Keratinocyte (primary cell): ENCODE measurements at regions not wholly inside any gene's neighbourhood (a gene's known extent, or its start where the extent isn't known, plus 50 kb on each side); places are given as distances from the start of the nearest gene placed in this dataset.
"Not testable (repeated sequence)": the region's sequence is repeated elsewhere in the genome, so short reads cannot be mapped to it uniquely, and the experiment has no call there.

Experiments
- DNase-seq: peaks from one replicate; pipeline ENCODE4 v3.0.0-alpha.2; 2011; ENCODE audit warnings: low read depth, missing footprints, low spot score
- FAIRE-seq: peaks from 2 replicates; lab custom pipeline; 2011; peaks lifted over from hg19 to GRCh38; lab: Jason Lieb, UNC
- H2AFZ ChIP-seq: 2 replicates; pipeline ENCODE4 v1.6.0; 2012; ENCODE audit warnings: low read length, control low read depth, inconsistent platforms; ENCODE audit not compliant: control insufficient read depth
- H3K27ac ChIP-seq: 2 replicates; pipeline ENCODE4 v1.5.1; 2011; ENCODE audit warnings: low read length; ENCODE audit not compliant: control insufficient read depth, insufficient read depth
- H3K27me3 ChIP-seq: 3 replicates; pipeline ENCODE4 v1.6.0; 2011; ENCODE audit warnings: low read length; ENCODE audit not compliant: control insufficient read depth, insufficient read depth; ENCODE audit errors: extremely low read depth
- H3K36me3 ChIP-seq, 2 experiments: 2 replicates in 1 of 2; 3 replicates in 1 of 2; pipeline ENCODE4 v1.5.1; 2011; ENCODE audit warnings: low read length in 2 of 2, mild to moderate bottlenecking in 1 of 2; ENCODE audit not compliant: control insufficient read depth in 2 of 2, insufficient read depth in 2 of 2; ENCODE audit errors: extremely low read depth in 1 of 2
- H3K4me1 ChIP-seq: 3 replicates; pipeline ENCODE4 v1.5.1; 2011; ENCODE audit warnings: low read length; ENCODE audit not compliant: control insufficient read depth, insufficient read depth; ENCODE audit errors: extremely low read depth
- H3K4me2 ChIP-seq: 3 replicates; pipeline ENCODE4 v1.6.0; 2011; ENCODE audit warnings: low read depth, low read length; ENCODE audit not compliant: control insufficient read depth, insufficient read depth; ENCODE audit errors: extremely low read depth
- H3K4me3 ChIP-seq, 3 experiments: fragments of 200-600 bp in 1 of 3; sonication (generic) in 1 of 3; 2 replicates in 2 of 3; 3 replicates in 1 of 3; pipeline ENCODE4 v1.5.1; 2011 to 2016; ENCODE audit warnings: low read length in 3 of 3, mild to moderate bottlenecking in 3 of 3, control low read depth in 2 of 3, inconsistent platforms in 1 of 3, low read depth in 1 of 3, mixed read lengths in 1 of 3, mixed run types in 1 of 3, moderate library complexity in 1 of 3; ENCODE audit not compliant: control insufficient read depth in 2 of 3, insufficient read depth in 2 of 3; ENCODE audit errors: extremely low read depth in 1 of 3
- H3K79me2 ChIP-seq: 2 replicates; pipeline ENCODE4 v1.6.0; 2012; ENCODE audit warnings: low read length; ENCODE audit not compliant: control insufficient read depth, insufficient read depth
- H3K9ac ChIP-seq: 3 replicates; pipeline ENCODE4 v1.6.0; 2011; ENCODE audit warnings: low read length; ENCODE audit not compliant: control insufficient read depth, insufficient read depth; ENCODE audit errors: extremely low read depth
- H3K9me1 ChIP-seq: 3 replicates; pipeline ENCODE4 v1.6.0; 2011; ENCODE audit warnings: low read length; ENCODE audit not compliant: control insufficient read depth, insufficient read depth; ENCODE audit errors: extremely low read depth
- H3K9me3 ChIP-seq: 2 replicates; pipeline ENCODE4 v1.5.1; 2012; ENCODE audit warnings: low read depth, low read length; ENCODE audit not compliant: control insufficient read depth
- H4K20me1 ChIP-seq: 3 replicates; pipeline ENCODE4 v1.6.0; 2011; ENCODE audit warnings: low read length; ENCODE audit not compliant: control insufficient read depth, insufficient read depth; ENCODE audit errors: extremely low read depth
- EZH2 ChIP-seq: IDR thresholded peaks from one replicate; pipeline ENCODE4 v1.6.1; 2012; ENCODE audit warnings: inconsistent platforms, mild to moderate bottlenecking, low read length, moderate library complexity
- dilution Hi-C: fragments of 300-500 bp; cut with MboI; formaldehyde crosslinking; loops from one replicate; pipeline ENCODE4 v1.7.0; 2020; ENCODE audit warnings: low sequenced_read_pairs; ENCODE audit not compliant: extremely low pct_ligation_motif_present
- TF ChIP-seq, protein P1 (sequence below), 3 experiments: IDR thresholded peaks in 1 of 3; conservative IDR thresholded peaks in 1 of 3; optimal IDR thresholded peaks in 1 of 3; 2 replicates in 2 of 3; 3 replicates in 1 of 3; pipeline versions ENCODE3 to v1.5.1; 2011; ENCODE audit warnings: low read length in 3 of 3, mild to moderate bottlenecking in 3 of 3, moderate library complexity in 2 of 3, control low read depth in 1 of 3, inconsistent platforms in 1 of 3; ENCODE audit not compliant: insufficient read depth in 2 of 3; ENCODE audit errors: extremely low read depth in 1 of 3

DNA sequence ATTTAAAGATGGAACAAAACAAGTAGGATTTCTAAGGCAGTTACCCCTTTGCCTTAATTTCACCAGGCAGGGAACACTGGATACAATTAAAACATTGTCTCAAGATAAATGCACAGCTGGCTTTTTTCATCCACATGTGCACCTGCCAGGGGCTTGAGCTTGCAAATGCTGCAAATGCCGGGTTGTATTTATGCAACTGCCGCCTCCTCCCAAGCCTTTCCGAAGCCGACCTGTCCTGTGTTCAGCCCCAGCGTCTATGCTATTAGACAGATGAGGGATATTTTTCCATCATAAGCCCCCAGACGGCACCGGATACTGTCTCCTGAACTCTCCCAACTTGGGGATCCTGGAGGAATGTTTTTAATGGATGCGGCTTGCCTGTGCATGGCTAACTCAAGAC, 251.6 kb downstream of the CRLF2 start:
- H3K9ac ChIP-seq, result no peak overlapping the region
- H2AFZ ChIP-seq, result no peak overlapping the region
- H3K9me1 ChIP-seq, result no peaks in the 10 kb centered on the region
- no peaks in the 10 kb centered on the region for H3K4me1 ChIP-seq
- no peak for DNase-seq
- dilution Hi-C loops, result no loop called here
- no peaks in the 10 kb centered on the region for H3K79me2 ChIP-seq
- no peaks in the 10 kb centered on the region for H3K27me3 ChIP-seq
- H3K9me3 ChIP-seq, result peaks cover 2% of the 10 kb centered on the region
- H3K4me3 ChIP-seq, result no peak overlapping the region
- TF ChIP-seq, protein P1, sequence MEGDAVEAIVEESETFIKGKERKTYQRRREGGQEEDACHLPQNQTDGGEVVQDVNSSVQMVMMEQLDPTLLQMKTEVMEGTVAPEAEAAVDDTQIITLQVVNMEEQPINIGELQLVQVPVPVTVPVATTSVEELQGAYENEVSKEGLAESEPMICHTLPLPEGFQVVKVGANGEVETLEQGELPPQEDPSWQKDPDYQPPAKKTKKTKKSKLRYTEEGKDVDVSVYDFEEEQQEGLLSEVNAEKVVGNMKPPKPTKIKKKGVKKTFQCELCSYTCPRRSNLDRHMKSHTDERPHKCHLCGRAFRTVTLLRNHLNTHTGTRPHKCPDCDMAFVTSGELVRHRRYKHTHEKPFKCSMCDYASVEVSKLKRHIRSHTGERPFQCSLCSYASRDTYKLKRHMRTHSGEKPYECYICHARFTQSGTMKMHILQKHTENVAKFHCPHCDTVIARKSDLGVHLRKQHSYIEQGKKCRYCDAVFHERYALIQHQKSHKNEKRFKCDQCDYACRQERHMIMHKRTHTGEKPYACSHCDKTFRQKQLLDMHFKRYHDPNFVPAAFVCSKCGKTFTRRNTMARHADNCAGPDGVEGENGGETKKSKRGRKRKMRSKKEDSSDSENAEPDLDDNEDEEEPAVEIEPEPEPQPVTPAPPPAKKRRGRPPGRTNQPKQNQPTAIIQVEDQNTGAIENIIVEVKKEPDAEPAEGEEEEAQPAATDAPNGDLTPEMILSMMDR (optimal IDR thresholded peaks at IDR 0.05 in 1 of 3, IDR thresholded peaks at IDR 0.05 in 1 of 3, conservative IDR thresholded peaks at IDR 0.05 in 1 of 3; ENCODE audit: extremely low read depth in 1 of 3, insufficient read depth in 2 of 3, low read length in 3 of 3), result no peak
- TF ChIP-seq EZH2, result no peak
- FAIRE-seq, result no peak
- H3K36me3 ChIP-seq, result no peaks in the 10 kb centered on the region
- H3K4me2 ChIP-seq, result no peak overlapping the region
- H3K27ac ChIP-seq, result no peak overlapping the region
- no peaks in the 10 kb centered on the region for H4K20me1 ChIP-seq

DNA sequence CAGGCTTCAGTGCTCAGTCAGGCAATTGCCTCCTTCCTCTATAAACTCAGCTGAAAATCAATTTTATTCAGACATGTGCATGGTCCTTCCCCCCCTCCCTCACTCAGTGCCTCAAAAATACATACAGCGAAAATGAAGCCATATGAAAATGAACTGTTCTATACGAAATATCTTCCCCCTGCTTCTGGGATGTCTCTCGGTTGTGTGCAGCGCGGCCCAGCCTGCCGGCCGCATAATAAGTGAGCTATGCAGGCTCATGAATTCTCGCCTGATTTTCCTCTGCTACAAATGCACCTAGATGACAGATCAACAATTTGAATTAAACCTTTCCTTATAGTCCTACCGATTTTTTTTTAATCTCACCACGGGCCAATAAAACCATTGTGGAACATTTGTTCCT, 252.9 kb downstream of the CRLF2 start:
- Histone ChIP-seq H3K4me2 (no peak overlapping the region), H2AFZ (no peak overlapping the region), H3K27me3 (no peaks in the 10 kb centered on the region), H3K9me1 (no peaks in the 10 kb centered on the region), H3K4me3 (no peak overlapping the region), H3K9me3 (peaks cover 10% of the 10 kb centered on the region), H3K27ac (no peak overlapping the region), H3K4me1 (no peaks in the 10 kb centered on the region), H3K79me2 (no peaks in the 10 kb centered on the region), H3K36me3 (no peaks in the 10 kb centered on the region), H4K20me1 (no peaks in the 10 kb centered on the region), H3K9ac (no peak overlapping the region)
- FAIRE-seq, result no peak
- dilution Hi-C loops, result no loop called here
- no peak for DNase-seq
- TF ChIP-seq EZH2, result no peak
- TF ChIP-seq, protein P1 (optimal IDR thresholded peaks at IDR 0.05 in 1 of 3, IDR thresholded peaks at IDR 0.05 in 1 of 3, conservative IDR thresholded peaks at IDR 0.05 in 1 of 3; ENCODE audit: extremely low read depth in 1 of 3, insufficient read depth in 2 of 3, low read length in 3 of 3), result no peak

DNA sequence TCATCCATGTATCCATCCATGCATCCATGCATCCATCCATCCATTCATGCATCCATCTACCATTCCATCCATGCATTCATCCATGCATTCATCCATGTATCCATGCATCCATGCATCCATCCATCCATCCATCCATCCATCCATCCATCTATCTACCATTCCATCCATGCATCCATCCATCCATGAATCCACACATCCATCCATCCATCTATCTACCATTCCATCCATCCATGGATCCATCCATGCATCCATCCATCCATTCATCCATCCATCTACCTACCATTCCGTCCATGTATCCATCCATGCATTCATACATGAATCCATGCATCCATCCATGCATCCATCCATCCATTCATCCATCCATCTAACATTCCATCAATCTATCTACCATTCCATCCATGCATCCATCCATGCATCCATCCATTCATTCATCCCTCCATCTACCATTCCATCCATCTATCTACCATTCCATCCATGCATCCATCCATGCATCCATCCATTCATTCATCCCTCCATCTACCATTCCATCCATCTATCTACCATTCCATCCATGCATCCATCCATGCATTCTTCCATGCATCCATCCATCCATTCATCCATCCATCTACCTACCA, 257.2 kb downstream of the CRLF2 start:
- DNase-seq, H3K79me2 ChIP-seq, H3K9me3 ChIP-seq, H3K27me3 ChIP-seq, H2AFZ ChIP-seq, H4K20me1 ChIP-seq, H3K4me2 ChIP-seq, H3K9ac ChIP-seq, H3K36me3 ChIP-seq, H3K4me3 ChIP-seq, H3K4me1 ChIP-seq, FAIRE-seq, dilution Hi-C loops, H3K27ac ChIP-seq, H3K9me1 ChIP-seq: not testable (repeated sequence)
